Occipital lobe (tissue), 1 donor: ENCODE measurements at regions not wholly inside any gene's neighbourhood (a gene's known extent, or its start where the extent isn't known, plus 50 kb on each side); places are given as distances from the start of the nearest gene placed in this dataset.

Source experiments
- DNase-seq: peaks from one replicate; lab custom pipeline; 2025; lab: John Stamatoyannopoulos, UW

- no peak for DNase-seq
Measured at GRCh38 chr1:91151702-91152101, 129.9 kb upstream of the ZNF644 start.

- DNase-seq = no peak
Measured at GRCh38 chr1:91148641-91149069, 126.8 kb upstream of the ZNF644 start.

GRCh38 chr1:91141858-91142257 lies 120.0 kb upstream of the ZNF644 start:
- DNase-seq = no peak

GRCh38 chr1:91138959-91139358 lies 117.1 kb upstream of the ZNF644 start:
- DNase-seq = no peak

- DNase-seq = no peak
Measured at GRCh38 chr1:91137173-91137852, 115.5 kb upstream of the ZNF644 start.

- DNase-seq = no peak
Measured at GRCh38 chr1:91135799-91136198, 114.0 kb upstream of the ZNF644 start.

GRCh38 chr1:91133248-91133647 lies 111.4 kb upstream of the ZNF644 start:
- DNase-seq = no peak

GRCh38 chr1:91130256-91130985 lies 108.6 kb upstream of the ZNF644 start:
- DNase-seq = no peak

- no peak for DNase-seq
Measured at GRCh38 chr1:91129458-91129857, 107.6 kb upstream of the ZNF644 start.

- DNase-seq = no peak
Measured at GRCh38 chr1:91129017-91129416, 107.2 kb upstream of the ZNF644 start.

- DNase-seq = no peak
Measured at GRCh38 chr1:91124989-91125417, 103.2 kb upstream of the ZNF644 start.

- no peak for DNase-seq
Measured at GRCh38 chr1:91124290-91124985, 102.6 kb upstream of the ZNF644 start.

- DNase-seq = no peak
Measured at GRCh38 chr1:91123773-91124172, 101.9 kb upstream of the ZNF644 start.

GRCh38 chr1:91123319-91123718 lies 101.5 kb upstream of the ZNF644 start:
- DNase-seq = no peak

GRCh38 chr1:91122106-91122717 lies 100.4 kb upstream of the ZNF644 start:
- DNase-seq = no peak

- no peak for DNase-seq
Measured at GRCh38 chr1:91121366-91121765, 99.5 kb upstream of the ZNF644 start.

GRCh38 chr1:91120936-91121335 lies 99.1 kb upstream of the ZNF644 start:
- no peak for DNase-seq

- no peak for DNase-seq
Measured at GRCh38 chr1:91120421-91120820, 98.6 kb upstream of the ZNF644 start.

- DNase-seq = no peak
Measured at GRCh38 chr1:91104712-91105111, 82.9 kb upstream of the ZNF644 start.

- DNase-seq = no peak
Measured at GRCh38 chr1:91101328-91101727, 79.5 kb upstream of the ZNF644 start.

GRCh38 chr1:91099746-91100621 lies 78.1 kb upstream of the ZNF644 start:
- no peak for DNase-seq
